ENCODE measurements at regions not wholly inside any gene's neighbourhood (a gene's known extent, or its start where the extent isn't known, plus 50 kb on each side); places are given as distances from the start of the nearest gene placed in this dataset.
A peak's percentile ranks its signal among the peaks of the same experiment; 100 is the strongest.

DNA sequence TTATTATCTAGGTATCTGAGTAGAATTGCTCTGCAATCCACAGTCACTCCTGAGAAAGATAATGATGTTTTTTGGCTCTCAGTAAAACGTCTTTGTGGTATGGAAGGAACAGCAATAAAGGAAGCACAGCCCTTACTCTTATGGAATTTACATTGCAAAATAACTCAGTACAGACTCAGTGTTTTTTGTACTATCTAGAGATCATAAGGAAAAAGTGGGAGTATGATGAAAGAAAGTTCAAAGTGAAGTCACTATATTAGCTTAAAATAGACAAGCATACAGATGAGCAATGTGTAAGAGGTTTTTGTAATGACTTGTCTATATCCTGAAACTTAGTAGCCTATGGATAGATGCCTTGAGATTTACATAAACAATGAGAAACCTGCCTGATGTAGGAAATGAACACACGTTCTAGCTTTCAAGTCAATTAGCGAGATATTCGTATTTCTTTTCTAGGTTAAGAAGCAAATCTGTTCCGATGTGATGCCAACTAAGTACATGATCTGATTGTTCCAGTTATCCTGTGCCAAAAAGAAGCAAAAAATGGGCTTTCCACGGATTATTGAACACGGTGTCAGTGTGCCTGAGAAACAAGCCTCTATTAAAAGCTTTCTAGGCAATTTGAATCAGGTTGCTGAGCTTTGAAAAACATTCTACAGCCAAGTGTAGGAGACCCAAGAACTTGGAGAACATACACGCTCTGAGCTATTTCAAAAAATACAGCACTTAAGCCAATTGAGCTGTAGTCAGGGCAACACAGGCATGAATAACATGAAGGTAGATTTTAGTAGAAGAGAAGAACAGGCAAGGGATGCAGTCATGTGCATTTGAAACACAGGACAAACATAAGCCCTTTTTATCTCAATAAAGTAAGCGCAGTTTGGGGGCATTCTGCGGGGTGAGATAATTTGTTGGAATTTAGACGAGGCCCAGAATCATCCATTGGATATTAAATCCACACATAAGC lies 86.3 kb upstream of the TAF11L2 start:
- Histone ChIP-seq H3K4me3 (ENCODE audit: insufficient read depth, low read length) (no peak overlapping the region), H3K9me3 (ENCODE audit: low read depth, low read length) (no peaks in the 10 kb centered on the region), H3K4me2 (ENCODE audit: insufficient read depth, low read length) (no peak overlapping the region), H3K27ac (ENCODE audit: low read depth, low read length) (no peak overlapping the region), H3K79me2 (ENCODE audit: insufficient read depth, low read length) (no peaks in the 10 kb centered on the region), H2AFZ (ENCODE audit: low read length) (no peak overlapping the region), H3K27me3 (ENCODE audit: insufficient read depth, low read length) (peaks cover under 1% of the 10 kb centered on the region), H4K20me1 (ENCODE audit: insufficient read depth, low read length) (no peaks in the 10 kb centered on the region), H3K36me3 (ENCODE audit: insufficient read depth, low read length) (no peaks in the 10 kb centered on the region), H3K4me1 (ENCODE audit: insufficient read depth, low read length) (no peaks in the 10 kb centered on the region)
- TF ChIP-seq, protein P1, sequence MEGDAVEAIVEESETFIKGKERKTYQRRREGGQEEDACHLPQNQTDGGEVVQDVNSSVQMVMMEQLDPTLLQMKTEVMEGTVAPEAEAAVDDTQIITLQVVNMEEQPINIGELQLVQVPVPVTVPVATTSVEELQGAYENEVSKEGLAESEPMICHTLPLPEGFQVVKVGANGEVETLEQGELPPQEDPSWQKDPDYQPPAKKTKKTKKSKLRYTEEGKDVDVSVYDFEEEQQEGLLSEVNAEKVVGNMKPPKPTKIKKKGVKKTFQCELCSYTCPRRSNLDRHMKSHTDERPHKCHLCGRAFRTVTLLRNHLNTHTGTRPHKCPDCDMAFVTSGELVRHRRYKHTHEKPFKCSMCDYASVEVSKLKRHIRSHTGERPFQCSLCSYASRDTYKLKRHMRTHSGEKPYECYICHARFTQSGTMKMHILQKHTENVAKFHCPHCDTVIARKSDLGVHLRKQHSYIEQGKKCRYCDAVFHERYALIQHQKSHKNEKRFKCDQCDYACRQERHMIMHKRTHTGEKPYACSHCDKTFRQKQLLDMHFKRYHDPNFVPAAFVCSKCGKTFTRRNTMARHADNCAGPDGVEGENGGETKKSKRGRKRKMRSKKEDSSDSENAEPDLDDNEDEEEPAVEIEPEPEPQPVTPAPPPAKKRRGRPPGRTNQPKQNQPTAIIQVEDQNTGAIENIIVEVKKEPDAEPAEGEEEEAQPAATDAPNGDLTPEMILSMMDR (IDR thresholded peaks at IDR 0.05; ENCODE audit: extremely low read depth, low read depth, low read length) = no peak
- no peak for DNase-seq (ENCODE audit: insufficient read length, low spot score, missing footprints)

DNA sequence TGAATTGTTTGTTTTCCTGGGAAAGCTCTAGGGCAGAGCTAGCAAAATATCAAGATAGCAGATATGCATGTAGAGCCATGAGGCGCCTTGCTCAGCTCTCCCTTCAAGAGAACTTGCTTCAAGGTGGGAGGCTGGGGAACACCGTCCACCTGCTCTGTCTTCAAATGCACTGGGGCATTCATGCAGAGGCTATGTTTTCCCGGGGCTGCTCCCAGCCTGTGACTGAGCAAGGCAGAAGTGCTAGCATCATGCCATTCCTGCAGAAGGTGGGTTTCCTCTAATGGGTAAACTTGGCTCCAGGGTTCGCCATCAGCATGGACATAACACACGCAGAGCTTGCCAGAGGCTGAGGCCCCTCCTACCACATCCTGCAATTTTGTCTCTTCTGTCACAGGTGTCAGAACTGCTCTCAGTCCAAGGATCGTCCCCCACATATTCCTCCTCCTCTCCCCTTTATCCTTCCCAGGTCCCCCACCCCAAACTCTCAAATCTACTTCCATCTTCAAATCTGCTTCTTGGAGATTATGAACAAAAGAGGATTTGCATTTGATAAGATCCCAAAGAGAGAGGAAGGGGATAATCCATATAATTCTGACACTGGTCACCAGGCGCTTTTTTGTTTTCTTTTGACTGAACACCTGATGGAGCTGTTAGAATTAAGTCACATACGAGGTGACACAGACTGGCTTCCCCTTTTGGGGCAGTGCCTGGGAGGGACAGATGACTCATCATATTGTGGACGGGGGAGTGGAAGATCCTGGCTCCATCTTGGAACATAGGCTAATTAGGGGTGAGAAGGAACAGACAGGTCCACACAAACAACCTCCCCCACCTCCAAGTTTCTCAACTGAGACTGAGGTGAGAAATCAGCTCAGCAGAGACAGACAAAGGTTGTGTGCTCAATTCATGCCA lies 85.0 kb upstream of the TAF11L2 start:
- no peak overlapping the region for H3K4me3 ChIP-seq (ENCODE audit: insufficient read depth, low read length)
- no peak overlapping the region for H2AFZ ChIP-seq (ENCODE audit: low read length)
- H3K36me3 ChIP-seq (ENCODE audit: insufficient read depth, low read length) = no peaks in the 10 kb centered on the region
- H3K9me3 ChIP-seq (ENCODE audit: low read depth, low read length) = no peaks in the 10 kb centered on the region
- no peak overlapping the region for H3K27ac ChIP-seq (ENCODE audit: low read depth, low read length)
- no peaks in the 10 kb centered on the region for H3K4me1 ChIP-seq (ENCODE audit: insufficient read depth, low read length)
- DNase-seq (ENCODE audit: insufficient read length, low spot score, missing footprints) = peak; percentile 15
- TF ChIP-seq, protein P1 (IDR thresholded peaks at IDR 0.05; ENCODE audit: extremely low read depth, low read depth, low read length) = no peak
- no peak overlapping the region for H3K4me2 ChIP-seq (ENCODE audit: insufficient read depth, low read length)
- H3K27me3 ChIP-seq (ENCODE audit: insufficient read depth, low read length) = no peaks in the 10 kb centered on the region
- no peaks in the 10 kb centered on the region for H4K20me1 ChIP-seq (ENCODE audit: insufficient read depth, low read length)
- no peaks in the 10 kb centered on the region for H3K79me2 ChIP-seq (ENCODE audit: insufficient read depth, low read length)

DNA sequence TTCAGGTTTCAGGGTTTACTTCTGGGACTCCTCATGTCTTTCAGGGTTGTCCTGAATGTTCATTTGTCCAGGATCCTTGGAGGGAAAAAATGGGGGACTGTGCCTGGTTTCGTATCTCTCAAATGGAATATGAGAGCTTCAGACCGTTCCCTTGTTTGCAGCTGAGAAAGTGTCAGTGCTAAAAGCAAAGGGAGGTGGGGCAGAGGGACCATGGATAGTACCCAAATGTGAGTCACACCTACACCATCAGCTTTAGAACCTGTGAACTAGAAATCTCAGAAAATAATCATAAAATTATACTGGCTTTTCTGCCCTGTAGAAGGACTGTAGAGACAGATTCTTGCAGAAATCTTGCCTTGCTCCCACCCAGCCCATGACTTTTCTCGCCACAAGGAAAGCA lies 84.3 kb upstream of the TAF11L2 start:
- H3K36me3 ChIP-seq (ENCODE audit: insufficient read depth, low read length) = no peaks in the 10 kb centered on the region
- H3K27ac ChIP-seq (ENCODE audit: low read depth, low read length) = no peak overlapping the region
- H3K4me3 ChIP-seq (ENCODE audit: insufficient read depth, low read length) = no peak overlapping the region
- no peak for DNase-seq (ENCODE audit: insufficient read length, low spot score, missing footprints)
- H3K79me2 ChIP-seq (ENCODE audit: insufficient read depth, low read length) = no peaks in the 10 kb centered on the region
- no peak overlapping the region for H2AFZ ChIP-seq (ENCODE audit: low read length)
- TF ChIP-seq, protein P1 (IDR thresholded peaks at IDR 0.05; ENCODE audit: extremely low read depth, low read depth, low read length) = no peak
- H3K4me2 ChIP-seq (ENCODE audit: insufficient read depth, low read length) = no peak overlapping the region
- H3K9me3 ChIP-seq (ENCODE audit: low read depth, low read length) = no peaks in the 10 kb centered on the region
- no peaks in the 10 kb centered on the region for H4K20me1 ChIP-seq (ENCODE audit: insufficient read depth, low read length)
- H3K27me3 ChIP-seq (ENCODE audit: insufficient read depth, low read length) = peaks cover 2% of the 10 kb centered on the region
- H3K4me1 ChIP-seq (ENCODE audit: insufficient read depth, low read length) = no peaks in the 10 kb centered on the region
